MG63 (cell line): ENCODE measurements at regions not wholly inside any gene's neighbourhood (a gene's known extent, or its start where the extent isn't known, plus 50 kb on each side); places are given as distances from the start of the nearest gene placed in this dataset.

Source experiments
- DNase-seq: peaks from one replicate; pipeline ENCODE4 v3.0.0-alpha.2; 2020
- H3K27me3 ChIP-seq: fragments of 250-450 bp; sonication (Bioruptor Pico); 2 replicates; pipeline ENCODE4 v1.5.1; 2020; ENCODE audit warnings: mild to moderate bottlenecking, moderate library complexity
- H3K36me3 ChIP-seq: fragments of 250-450 bp; sonication (Bioruptor Pico); 2 replicates; pipeline ENCODE4 v1.5.1; 2020; ENCODE audit warnings: mild to moderate bottlenecking, moderate library complexity
- H3K4me3 ChIP-seq: fragments of 250-450 bp; sonication (Bioruptor Pico); 2 replicates; pipeline ENCODE4 v1.5.1; 2020; ENCODE audit warnings: mild to moderate bottlenecking, moderate library complexity
- H3K9me3 ChIP-seq: fragments of 250-450 bp; sonication (Bioruptor Pico); 2 replicates; pipeline ENCODE4 v1.5.1; 2020; ENCODE audit warnings: mild to moderate bottlenecking, moderate library complexity

DNA sequence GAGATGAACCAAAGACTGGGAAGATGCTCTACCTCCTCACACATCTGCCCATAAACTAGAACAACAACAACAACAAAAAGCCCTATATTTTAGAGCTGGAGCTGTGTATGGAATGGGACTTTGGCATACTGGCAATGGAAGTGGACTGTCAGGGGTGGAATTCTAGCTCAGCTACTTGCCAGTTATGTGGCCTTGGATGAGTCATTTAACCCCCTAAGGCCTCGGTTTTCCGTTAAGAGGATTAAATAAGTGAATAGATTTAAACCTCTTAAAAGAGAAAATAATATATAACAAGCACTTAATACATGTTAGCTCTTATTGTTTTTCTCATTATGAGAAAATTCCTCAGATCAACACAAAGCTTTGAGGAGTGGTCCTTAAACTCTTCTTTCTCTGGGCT is 195.0 kb downstream of the KIF18A start:
- Histone ChIP-seq H3K27me3 (no peaks in the 10 kb centered on the region), H3K4me3 (no peak overlapping the region), H3K9me3 (no peaks in the 10 kb centered on the region), H3K36me3 (no peaks in the 10 kb centered on the region)
- DNase-seq, result peak; percentile 27

- no peak overlapping the region for H3K4me3 ChIP-seq
- no peaks in the 10 kb centered on the region for H3K27me3 ChIP-seq
- DNase-seq, result peak; percentile 81
- H3K36me3 ChIP-seq, result no peaks in the 10 kb centered on the region
- H3K9me3 ChIP-seq, result no peaks in the 10 kb centered on the region
These were observed 197.6 kb downstream of the KIF18A start for GRCh38 chr11:27910186-27910931.

DNA sequence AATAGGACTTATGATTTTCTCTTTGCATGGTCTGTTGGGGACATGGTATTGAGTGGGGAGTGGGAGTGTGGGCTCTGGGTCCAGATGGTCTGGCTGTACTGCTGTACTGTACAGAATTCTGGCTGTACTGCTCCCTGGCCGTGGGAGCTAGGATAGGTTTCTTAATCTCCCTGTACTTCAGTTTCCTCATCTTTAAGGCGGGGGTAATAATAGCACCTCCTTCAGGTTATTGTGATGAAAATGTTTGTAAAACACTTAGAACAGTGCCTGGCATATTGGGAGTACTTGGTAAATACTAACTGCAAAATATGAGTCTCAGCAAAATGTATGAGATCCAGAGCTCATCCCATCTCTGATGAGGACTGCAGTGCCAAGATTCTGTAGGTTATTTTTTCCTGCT is 198.6 kb downstream of the KIF18A start:
- H3K27me3 ChIP-seq, result no peaks in the 10 kb centered on the region
- no peak overlapping the region for H3K4me3 ChIP-seq
- H3K36me3 ChIP-seq, result no peaks in the 10 kb centered on the region
- H3K9me3 ChIP-seq, result no peaks in the 10 kb centered on the region
- no peak for DNase-seq

DNA sequence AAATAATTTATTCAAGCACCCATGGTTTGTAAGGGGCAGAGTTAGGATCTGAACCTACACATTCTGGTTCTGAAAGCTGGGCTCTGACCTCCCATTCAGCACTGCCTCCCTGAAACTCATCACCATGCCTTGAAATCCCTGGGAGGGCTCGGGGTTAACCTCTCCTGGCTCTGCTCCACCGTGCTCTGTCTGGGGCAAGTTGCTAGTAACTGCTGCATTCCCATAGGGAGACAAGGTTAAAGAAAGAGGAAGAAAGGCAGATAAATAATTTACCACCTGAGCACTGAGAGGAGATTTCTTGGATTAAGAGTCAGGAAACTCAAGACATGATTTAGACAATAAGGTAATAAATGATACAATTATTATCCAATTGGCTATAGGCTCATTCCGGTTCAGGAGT is 199.3 kb downstream of the KIF18A start:
- no peaks in the 10 kb centered on the region for H3K9me3 ChIP-seq
- H3K4me3 ChIP-seq, result no peak overlapping the region
- no peaks in the 10 kb centered on the region for H3K27me3 ChIP-seq
- no peak for DNase-seq
- H3K36me3 ChIP-seq, result no peaks in the 10 kb centered on the region

- DNase-seq, result no peak
- Histone ChIP-seq H3K36me3 (no peaks in the 10 kb centered on the region), H3K4me3 (no peak overlapping the region), H3K27me3 (no peaks in the 10 kb centered on the region), H3K9me3 (no peaks in the 10 kb centered on the region)
These were observed 200.4 kb downstream of the KIF18A start for GRCh38 chr11:27907530-27907929.

GRCh38 chr11:27907091-27907490 is 200.9 kb downstream of the KIF18A start:
- Histone ChIP-seq H3K36me3 (no peaks in the 10 kb centered on the region), H3K27me3 (no peaks in the 10 kb centered on the region), H3K9me3 (no peaks in the 10 kb centered on the region), H3K4me3 (no peak overlapping the region)
- no peak for DNase-seq

DNA sequence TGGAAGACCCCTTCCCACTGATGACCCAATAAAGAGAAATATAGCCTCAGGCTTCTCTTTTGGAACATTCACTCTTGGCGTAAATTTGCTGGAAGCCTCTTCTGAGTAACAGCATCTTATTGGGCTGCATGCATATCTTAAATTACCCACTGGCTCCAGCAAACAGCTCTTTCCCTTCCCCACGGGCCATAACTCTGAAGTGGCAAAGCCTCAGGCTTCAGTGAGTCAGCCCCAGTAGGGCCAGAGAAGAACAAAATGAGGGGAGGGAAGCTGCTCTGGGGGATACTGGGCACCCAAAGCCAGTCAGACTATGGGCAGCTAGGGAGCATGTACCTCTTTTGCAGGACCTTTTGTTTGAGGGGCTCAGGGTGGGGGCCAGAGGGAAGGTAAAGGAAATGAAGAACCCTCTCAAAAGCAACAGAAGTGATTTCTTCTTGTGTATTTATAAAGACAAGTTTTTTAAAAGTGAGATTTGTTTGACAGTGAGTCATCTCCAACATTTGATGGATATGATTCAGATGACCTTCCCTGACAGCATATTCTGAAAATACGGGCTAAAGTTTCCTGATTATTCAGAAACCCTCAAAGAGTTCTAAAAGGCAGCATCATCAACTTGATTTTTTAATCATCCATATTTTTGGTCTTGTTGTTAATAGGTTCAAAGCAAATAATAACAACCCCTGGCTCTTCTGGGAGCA is 203.4 kb downstream of the KIF18A start:
- no peaks in the 10 kb centered on the region for H3K27me3 ChIP-seq
- no peaks in the 10 kb centered on the region for H3K9me3 ChIP-seq
- H3K36me3 ChIP-seq, result no peaks in the 10 kb centered on the region
- peak; percentile 77 for DNase-seq
- H3K4me3 ChIP-seq, result no peak overlapping the region

DNA sequence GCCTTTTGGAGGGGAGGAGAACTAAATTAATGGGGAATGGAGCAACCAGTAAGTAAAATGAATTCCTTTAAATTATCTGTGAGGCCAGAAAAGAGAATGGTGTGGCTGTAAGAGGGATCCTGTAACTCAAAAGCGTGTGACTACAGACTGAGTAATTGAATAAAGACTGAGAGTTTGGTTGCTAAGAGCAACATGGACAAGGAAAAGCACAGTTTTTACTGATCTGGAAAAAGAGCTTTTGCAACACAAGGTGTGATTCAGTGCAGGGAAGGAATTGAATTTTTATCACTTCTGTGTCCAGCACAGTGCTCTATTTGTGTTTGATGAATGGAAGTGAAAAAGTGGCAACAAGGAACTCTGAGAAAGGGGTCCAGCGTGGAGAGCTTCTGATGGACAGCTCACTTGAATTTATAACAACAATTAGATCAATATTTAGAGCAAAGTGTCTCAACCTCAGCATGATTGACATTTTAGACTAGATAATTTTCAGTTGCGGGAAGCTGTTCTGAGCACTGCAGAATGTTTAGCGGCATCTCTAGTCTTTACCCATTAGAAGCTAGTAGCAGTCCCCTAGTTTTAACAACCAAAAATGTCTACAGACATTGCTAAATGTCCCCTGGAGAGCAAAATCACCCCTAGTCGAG is 202.8 kb upstream of the BDNF start:
- Histone ChIP-seq H3K9me3 (no peaks in the 10 kb centered on the region), H3K27me3 (no peaks in the 10 kb centered on the region), H3K36me3 (no peaks in the 10 kb centered on the region), H3K4me3 (no peak overlapping the region)
- DNase-seq, result no peak

- Histone ChIP-seq H3K27me3 (no peaks in the 10 kb centered on the region), H3K36me3 (no peaks in the 10 kb centered on the region), H3K9me3 (no peaks in the 10 kb centered on the region), H3K4me3 (no peak overlapping the region)
- no peak for DNase-seq
These were observed 197.9 kb upstream of the BDNF start for GRCh38 chr11:27898166-27898565.

- Histone ChIP-seq H3K36me3 (no peaks in the 10 kb centered on the region), H3K27me3 (no peaks in the 10 kb centered on the region), H3K9me3 (no peaks in the 10 kb centered on the region), H3K4me3 (no peak overlapping the region)
- DNase-seq, result no peak
These were observed 195.8 kb upstream of the BDNF start for GRCh38 chr11:27896096-27896495.

DNA sequence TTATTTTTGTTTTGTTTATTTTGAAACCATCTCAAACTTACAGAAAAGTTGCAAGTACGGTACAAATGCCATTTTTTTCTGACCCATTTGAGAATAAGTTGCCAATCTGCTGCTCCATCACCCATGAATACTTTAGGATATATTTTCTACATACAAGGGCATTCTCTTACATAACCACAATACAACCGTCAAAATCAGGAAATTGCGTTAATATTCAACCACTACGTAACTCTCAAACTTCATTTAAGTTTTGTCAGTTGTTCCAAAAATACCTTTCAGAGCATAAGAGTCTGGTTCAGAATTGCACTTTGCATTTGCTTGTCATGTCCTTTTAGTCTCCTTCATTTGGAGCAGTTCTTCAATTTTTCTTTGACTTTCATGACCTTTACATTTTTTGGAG is 194.3 kb upstream of the BDNF start:
- H3K36me3 ChIP-seq, result no peaks in the 10 kb centered on the region
- DNase-seq, result no peak

DNA sequence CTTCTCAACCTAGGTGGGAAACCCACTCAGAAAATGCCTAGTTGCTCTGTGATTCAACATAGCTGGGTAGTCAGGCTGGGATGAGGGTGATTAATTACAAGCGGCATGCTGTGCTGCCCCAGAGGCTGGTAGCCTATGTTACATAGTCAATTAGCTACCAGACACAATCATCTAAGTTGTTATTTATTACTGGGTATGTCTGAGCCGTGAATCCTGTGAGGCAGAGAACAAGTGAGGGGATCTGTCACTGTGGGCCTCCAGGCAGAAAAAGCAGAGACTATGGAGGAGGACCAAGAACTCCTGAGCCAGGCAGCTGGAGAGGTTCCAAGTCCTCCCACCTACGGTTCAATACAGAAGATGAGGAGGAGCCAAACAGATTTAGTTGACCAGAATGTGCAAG is 186.6 kb upstream of the BDNF start:
- Histone ChIP-seq H3K36me3 (no peaks in the 10 kb centered on the region), H3K4me3 (no peak overlapping the region), H3K27me3 (no peaks in the 10 kb centered on the region), H3K9me3 (no peaks in the 10 kb centered on the region; the same call in 1 of the 2 replicates)
- no peak for DNase-seq

More for the DNA sequence above, 194.3 kb upstream of the BDNF start:
- H3K4me3 ChIP-seq, result no peak overlapping the region
- no peaks in the 10 kb centered on the region for H3K27me3 ChIP-seq
- H3K9me3 ChIP-seq, result no peaks in the 10 kb centered on the region

GRCh38 chr11:27882066-27882697 is 181.9 kb upstream of the BDNF start:
- no peak for DNase-seq
- Histone ChIP-seq H3K4me3 (no peak overlapping the region), H3K9me3 (no peaks in the 10 kb centered on the region; the same call in 1 of the 2 replicates), H3K27me3 (no peaks in the 10 kb centered on the region), H3K36me3 (no peaks in the 10 kb centered on the region)

DNA sequence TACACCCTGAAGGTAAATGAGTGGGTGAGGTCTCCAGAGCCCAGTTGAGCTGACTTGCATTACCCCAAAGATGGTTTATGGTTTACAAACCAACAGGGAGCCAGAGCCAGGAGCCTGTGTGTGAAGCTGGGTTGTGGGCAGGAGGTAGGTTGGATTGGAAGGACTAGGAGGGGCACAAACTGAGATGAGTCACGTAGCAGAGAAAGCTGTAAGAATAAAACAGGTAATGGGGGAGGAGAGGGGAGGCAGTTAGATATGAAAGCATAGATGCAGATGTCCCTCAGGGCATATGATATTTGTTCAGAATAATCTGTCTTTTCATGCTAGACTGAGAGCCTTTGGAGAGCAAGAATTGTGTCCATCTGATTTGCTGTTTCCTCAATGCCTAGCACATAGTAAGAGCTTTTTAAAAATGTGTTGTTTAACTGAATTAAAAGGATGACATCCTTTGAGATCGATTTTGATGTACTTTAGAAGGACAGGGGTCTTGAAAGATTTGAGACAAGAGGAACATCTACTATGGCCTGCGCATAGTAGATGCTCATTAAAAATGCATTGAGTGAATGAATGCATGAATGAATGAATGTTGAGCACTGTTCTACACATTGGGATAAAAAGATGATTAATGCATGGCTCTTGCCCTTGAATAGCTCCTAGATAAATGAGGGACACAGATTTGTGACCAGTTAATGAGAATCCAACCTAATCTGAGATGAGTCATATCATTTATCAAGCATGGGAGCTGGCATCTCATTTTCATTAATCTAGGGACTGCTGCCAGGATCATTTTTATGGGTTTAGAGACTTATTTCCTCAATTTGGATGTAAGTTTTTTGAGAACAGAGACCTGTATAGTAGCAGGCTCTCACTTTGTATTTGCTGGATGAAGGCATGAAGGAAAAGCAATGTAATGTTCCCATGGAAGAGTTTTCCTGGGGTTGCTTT is 175.8 kb upstream of the BDNF start:
- no peak for DNase-seq
- Histone ChIP-seq H3K36me3 (no peaks in the 10 kb centered on the region), H3K9me3 (no peaks in the 10 kb centered on the region), H3K4me3 (no peak overlapping the region), H3K27me3 (no peaks in the 10 kb centered on the region)

DNA sequence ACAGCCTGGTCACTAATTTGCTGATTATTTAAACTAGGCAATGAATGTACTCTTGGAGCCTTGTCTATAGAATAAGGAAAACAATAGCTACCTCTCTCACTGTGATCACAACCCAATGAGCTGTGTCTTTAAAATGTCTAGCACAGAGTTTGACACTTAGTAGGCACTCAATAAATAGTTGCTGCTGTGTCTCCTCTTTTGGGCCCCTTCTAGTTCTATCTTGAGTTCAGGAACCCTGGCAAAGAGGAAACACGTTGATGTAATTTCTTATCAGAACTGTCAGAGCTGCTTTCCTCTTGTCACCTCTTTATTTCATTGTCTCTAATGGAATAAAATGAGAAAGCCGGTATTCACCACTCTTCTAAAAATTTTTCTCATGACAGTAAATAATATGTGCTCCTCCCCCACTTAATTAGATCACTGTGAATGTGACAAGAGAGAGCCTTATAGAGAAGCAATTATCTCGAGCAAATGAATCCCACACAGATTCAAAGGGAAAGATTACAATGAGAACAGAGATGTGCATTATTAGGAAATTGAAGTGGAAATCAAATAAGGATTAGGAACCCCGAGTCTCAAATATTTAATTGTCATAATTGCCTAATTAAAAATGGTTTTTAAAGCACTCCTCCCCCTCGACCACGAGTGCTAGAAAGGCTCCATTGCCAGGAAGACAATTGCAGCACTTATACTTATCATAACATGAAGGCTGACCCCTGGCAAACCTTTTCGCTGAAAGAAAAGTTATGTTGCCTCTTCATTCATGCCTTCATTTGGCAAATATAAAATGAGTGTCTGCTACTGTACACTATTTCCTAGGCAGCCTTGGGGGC is 175.0 kb upstream of the BDNF start:
- Histone ChIP-seq H3K36me3 (no peaks in the 10 kb centered on the region), H3K9me3 (no peaks in the 10 kb centered on the region), H3K4me3 (no peak overlapping the region), H3K27me3 (no peaks in the 10 kb centered on the region)
- no peak for DNase-seq

DNA sequence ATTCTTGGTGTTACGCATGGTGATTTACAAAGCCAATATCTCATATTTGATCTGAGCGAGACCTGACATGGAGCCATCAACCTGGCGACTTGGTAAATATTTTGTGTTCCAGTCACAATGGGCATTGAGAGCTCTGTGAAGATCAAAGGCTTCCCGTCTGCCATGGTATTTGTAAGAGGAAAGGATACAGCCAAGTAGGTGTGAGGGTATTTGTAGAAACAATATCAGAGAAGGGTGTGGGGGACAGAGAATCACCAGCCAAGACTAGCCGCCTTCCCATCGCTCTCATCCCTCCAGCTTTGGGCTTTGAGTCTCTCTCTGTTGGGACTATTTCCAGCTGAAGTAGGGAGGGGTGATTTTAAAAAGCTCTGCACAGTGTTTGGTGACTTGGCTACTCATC is 173.4 kb upstream of the BDNF start:
- Histone ChIP-seq H3K4me3 (no peak overlapping the region), H3K36me3 (no peaks in the 10 kb centered on the region), H3K9me3 (no peaks in the 10 kb centered on the region), H3K27me3 (no peaks in the 10 kb centered on the region)
- DNase-seq, result no peak
